GM18868 (cell line): ENCODE measurements at regions not wholly inside any gene's neighbourhood (a gene's known extent, or its start where the extent isn't known, plus 50 kb on each side); places are given as distances from the start of the nearest gene placed in this dataset.

Experiments used
- ATAC-seq: cut with Tn5 transposase; IDR thresholded peaks from one replicate; pipeline ENCODE4 v1.9.1; 2021; ENCODE audit warnings: mild to moderate bottlenecking, moderate library complexity; ENCODE audit not compliant: unreplicated experiment

- ATAC-seq = peak; percentile 100
These were observed 55.4 kb upstream of the KCNMB2 start for GRCh38 chr3:178480795-178481194.

DNA sequence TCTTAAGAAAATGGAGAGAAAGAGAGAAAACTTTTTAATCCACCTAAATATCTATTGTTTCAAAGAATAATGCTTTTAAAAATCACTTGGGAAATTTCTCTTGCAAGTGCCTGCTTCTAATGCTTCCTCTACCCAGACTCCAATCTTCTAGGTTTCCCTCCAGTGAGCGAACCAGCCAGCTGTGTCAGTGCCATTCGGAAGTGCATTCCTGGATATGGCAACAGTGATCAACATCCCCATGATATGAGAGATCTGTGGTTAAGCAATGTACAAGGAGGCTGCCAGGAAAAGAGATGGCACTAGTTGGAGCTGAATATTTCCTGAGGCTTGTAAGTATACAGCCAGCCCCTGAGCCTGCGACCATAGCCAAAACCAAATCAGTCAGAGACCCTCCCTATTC, 53.3 kb upstream of the KCNMB2 start:
- ATAC-seq = no peak

DNA sequence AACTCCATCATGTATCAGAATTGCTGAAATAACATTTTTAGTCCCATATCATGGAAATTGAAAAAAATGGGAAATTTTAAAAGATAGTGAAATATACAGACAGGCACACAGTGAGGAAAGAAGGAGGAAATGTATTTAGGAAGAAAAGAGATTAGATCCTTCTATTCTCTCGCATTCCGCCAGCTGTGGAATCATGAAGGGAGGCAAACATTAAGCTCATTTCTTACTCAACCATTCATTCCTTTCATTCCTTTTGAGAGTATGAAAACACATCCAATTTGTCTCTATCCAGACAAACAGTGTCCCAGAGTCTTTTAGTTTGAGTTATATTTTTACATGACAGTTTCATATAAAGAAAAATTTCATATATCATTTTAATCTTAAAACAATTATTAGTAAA, 52.5 kb upstream of the KCNMB2 start:
- ATAC-seq = no peak

GRCh38 chr3:178485756-178486155, 50.5 kb upstream of the KCNMB2 start:
- no peak for ATAC-seq
